OCI-LY3 (cell line): ENCODE measurements at regions not wholly inside any gene's neighbourhood (a gene's known extent, or its start where the extent isn't known, plus 50 kb on each side); places are given as distances from the start of the nearest gene placed in this dataset.

Experiments
- EZH2phosphoT487 ChIP-seq: fragments of 200-600 bp; shearing (Covaris generic); IDR thresholded peaks from 2 replicates; pipeline ENCODE4 v1.6.1; 2018; ENCODE audit warnings: antibody characterized with exemption, mixed run types, low read depth
- TF ChIP-seq, protein P1 (sequence below): fragments of 200-600, 300-600 bp; sonication (generic); IDR thresholded peaks from 2 replicates; pipeline ENCODE4 v1.5.1; 2014; ENCODE audit warnings: antibody characterized with exemption, low read length, low read depth

DNA sequence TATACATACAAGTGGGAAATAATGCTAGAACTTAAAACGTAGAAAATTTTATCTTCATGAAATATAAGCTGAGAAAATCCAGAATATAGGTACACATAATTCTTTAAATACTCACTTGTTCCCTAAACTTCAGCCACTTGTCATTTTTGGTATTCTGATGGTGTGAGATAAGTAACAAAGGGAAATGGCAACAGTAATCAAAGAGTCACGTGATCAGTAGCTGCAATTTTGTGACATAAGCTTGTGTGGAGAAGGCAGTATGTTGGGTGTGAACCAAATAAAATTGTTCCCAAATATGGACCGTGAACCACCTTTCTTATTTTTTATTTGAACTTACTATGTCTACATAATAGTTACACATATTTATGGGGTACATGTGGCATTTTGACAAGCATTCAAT lies 650.3 kb upstream of the ADARB2 start:
- TF ChIP-seq, protein P1, sequence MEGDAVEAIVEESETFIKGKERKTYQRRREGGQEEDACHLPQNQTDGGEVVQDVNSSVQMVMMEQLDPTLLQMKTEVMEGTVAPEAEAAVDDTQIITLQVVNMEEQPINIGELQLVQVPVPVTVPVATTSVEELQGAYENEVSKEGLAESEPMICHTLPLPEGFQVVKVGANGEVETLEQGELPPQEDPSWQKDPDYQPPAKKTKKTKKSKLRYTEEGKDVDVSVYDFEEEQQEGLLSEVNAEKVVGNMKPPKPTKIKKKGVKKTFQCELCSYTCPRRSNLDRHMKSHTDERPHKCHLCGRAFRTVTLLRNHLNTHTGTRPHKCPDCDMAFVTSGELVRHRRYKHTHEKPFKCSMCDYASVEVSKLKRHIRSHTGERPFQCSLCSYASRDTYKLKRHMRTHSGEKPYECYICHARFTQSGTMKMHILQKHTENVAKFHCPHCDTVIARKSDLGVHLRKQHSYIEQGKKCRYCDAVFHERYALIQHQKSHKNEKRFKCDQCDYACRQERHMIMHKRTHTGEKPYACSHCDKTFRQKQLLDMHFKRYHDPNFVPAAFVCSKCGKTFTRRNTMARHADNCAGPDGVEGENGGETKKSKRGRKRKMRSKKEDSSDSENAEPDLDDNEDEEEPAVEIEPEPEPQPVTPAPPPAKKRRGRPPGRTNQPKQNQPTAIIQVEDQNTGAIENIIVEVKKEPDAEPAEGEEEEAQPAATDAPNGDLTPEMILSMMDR = no peak
- no peak for TF ChIP-seq EZH2phosphoT487
